K562 (cell line): ENCODE measurements at regions not wholly inside any gene's neighbourhood (a gene's known extent, or its start where the extent isn't known, plus 50 kb on each side); places are given as distances from the start of the nearest gene placed in this dataset.

Experiments
- FOS ChIP-seq: IDR thresholded peaks from 3 replicates; pipeline ENCODE4 v1.6.1; 2011; ENCODE audit not compliant: insufficient read length; ENCODE audit errors: extremely low read depth
- HDAC6 ChIP-seq: IDR thresholded peaks from 2 replicates; pipeline ENCODE4 v1.6.1; 2012; ENCODE audit warnings: low read depth, mild to moderate bottlenecking, control low read depth, inconsistent platforms, low read length, moderate library complexity
- KAT8 ChIP-seq: fragments of 450-650 bp; IDR thresholded peaks from 2 replicates; pipeline ENCODE4 v1.6.1; 2016; ENCODE audit warnings: low read depth, mild to moderate bottlenecking
- NFYB ChIP-seq: IDR thresholded peaks from 2 replicates; pipeline ENCODE4 v1.6.1; 2011; ENCODE audit warnings: mild to moderate bottlenecking, moderate library complexity; ENCODE audit not compliant: insufficient read length; ENCODE audit errors: extremely low read depth
- NR2C2 ChIP-seq, 2 experiments: fragments of 200-800 bp in 1 of 2; sonication (Bioruptor generic) in 1 of 2; sonication (generic) in 1 of 2; formaldehyde crosslinking in 1 of 2; IDR thresholded peaks; 2 replicates each; pipeline versions ENCODE4 v1.6.1 to v1.8.0; 2016 to 2022; ENCODE audit warnings: mild to moderate bottlenecking in 1 of 2, missing compliant biosample characterization in 1 of 2, missing genetic modification characterization in 1 of 2, missing genetic modification reagents in 1 of 2
- SAFB2 ChIP-seq: fragments of 200-400 bp; formaldehyde crosslinking; IDR thresholded peaks from 2 replicates; pipeline ENCODE4 v1.6.1; 2018; ENCODE audit warnings: borderline replicate concordance, low read length, low read depth, moderate library complexity; ENCODE audit not compliant: severe bottlenecking
- ZNF445 ChIP-seq: fragments of 250-450 bp; sonication (Bioruptor Pico); IDR thresholded peaks from 2 replicates; pipeline ENCODE4 v1.4.0; 2020; ENCODE audit warnings: low read depth, mild to moderate bottlenecking, moderate library complexity
- TF ChIP-seq, protein P1 (sequence below), 3 experiments: IDR thresholded peaks in 2 of 3; conservative IDR thresholded peaks in 1 of 3; 2 replicates each; pipeline ENCODE4 v1.5.1; 2011 to 2012; ENCODE audit warnings: low read length in 3 of 3, mild to moderate bottlenecking in 3 of 3, control low read depth in 2 of 3, improper control_type of control experiment in 1 of 3, inconsistent platforms in 1 of 3, low read depth in 1 of 3, mixed read lengths in 1 of 3, moderate library complexity in 1 of 3; ENCODE audit not compliant: insufficient read depth in 2 of 3

GRCh38 chr1:20428841-20429240, 57.2 kb downstream of the CAMK2N1 start:
- TF ChIP-seq NFYB: no peak
- TF ChIP-seq, protein P1, sequence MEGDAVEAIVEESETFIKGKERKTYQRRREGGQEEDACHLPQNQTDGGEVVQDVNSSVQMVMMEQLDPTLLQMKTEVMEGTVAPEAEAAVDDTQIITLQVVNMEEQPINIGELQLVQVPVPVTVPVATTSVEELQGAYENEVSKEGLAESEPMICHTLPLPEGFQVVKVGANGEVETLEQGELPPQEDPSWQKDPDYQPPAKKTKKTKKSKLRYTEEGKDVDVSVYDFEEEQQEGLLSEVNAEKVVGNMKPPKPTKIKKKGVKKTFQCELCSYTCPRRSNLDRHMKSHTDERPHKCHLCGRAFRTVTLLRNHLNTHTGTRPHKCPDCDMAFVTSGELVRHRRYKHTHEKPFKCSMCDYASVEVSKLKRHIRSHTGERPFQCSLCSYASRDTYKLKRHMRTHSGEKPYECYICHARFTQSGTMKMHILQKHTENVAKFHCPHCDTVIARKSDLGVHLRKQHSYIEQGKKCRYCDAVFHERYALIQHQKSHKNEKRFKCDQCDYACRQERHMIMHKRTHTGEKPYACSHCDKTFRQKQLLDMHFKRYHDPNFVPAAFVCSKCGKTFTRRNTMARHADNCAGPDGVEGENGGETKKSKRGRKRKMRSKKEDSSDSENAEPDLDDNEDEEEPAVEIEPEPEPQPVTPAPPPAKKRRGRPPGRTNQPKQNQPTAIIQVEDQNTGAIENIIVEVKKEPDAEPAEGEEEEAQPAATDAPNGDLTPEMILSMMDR (IDR thresholded peaks at IDR 0.05 in 2 of 3, conservative IDR thresholded peaks at IDR 0.05 in 1 of 3; ENCODE audit: insufficient read depth in 2 of 3, low read depth in 1 of 3, low read length in 3 of 3): no peak
- no peak for TF ChIP-seq KAT8
- no peak for TF ChIP-seq FOS
- no peak for TF ChIP-seq ZNF445
- no peak for TF ChIP-seq SAFB2
- no peak for TF ChIP-seq NR2C2 (CRISPR knock-in tag; IDR thresholded peaks at IDR 0.05)
- TF ChIP-seq NR2C2 (tag; IDR thresholded peaks at IDR 0.05): no peak
- no peak for TF ChIP-seq HDAC6
